K562 (cell line): ENCODE measurements at regions not wholly inside any gene's neighbourhood (a gene's known extent, or its start where the extent isn't known, plus 50 kb on each side); places are given as distances from the start of the nearest gene placed in this dataset.

Source experiments
- ATAC-seq: fragments of 200-7000 bp; cut with Tn5 transposase; 3 replicates; pipeline ENCODE4 v1.9.1; 2020; ENCODE audit warnings: moderate library complexity
- BruUV-seq: library from RNA; stranded (reverse); fragments of 400-500 nt; replicated peaks from 2 replicates; lab custom pipeline; 2021; lab: Mats Ljungman, UMichigan
- CTCF ChIA-PET: fragments of 300-600 bp; formaldehyde crosslinking; extraction: SDS; loops from one replicate; lab custom pipeline; 2021; ENCODE audit warnings: low intra/inter-chr PET ratio; lab: Yijun Ruan, JAX
- POLR2A ChIA-PET: fragments of 300-600, 350-650 bp; sonication (Branson Sonifier 250); formaldehyde crosslinking; extraction: SDS; loops from one replicate; lab custom pipeline; 2021; ENCODE audit warnings: antibody characterized with exemption, inconsistent platforms; lab: Yijun Ruan, JAX
- DNase-seq, 4 experiments: peaks; one replicate each; pipeline versions ENCODE4 v3.0.0 to v3.0.0-alpha.2; 2011 to 2018; ENCODE audit warnings: low spot score in 3 of 4, mixed read lengths in 3 of 4; ENCODE audit errors: extremely low read depth in 1 of 4
- FAIRE-seq: peaks from 2 replicates; lab custom pipeline; 2011; peaks lifted over from hg19 to GRCh38; lab: Jason Lieb, UNC
- H2AFZ ChIP-seq: 2 replicates; pipeline ENCODE4 v1.6.0; 2011; ENCODE audit warnings: low read depth, low read length, control low read depth, inconsistent platforms
- H3K27ac ChIP-seq: fragments of 200-600 bp; 3 replicates; pipeline ENCODE4 v1.8.0; 2011; ENCODE audit warnings: low read depth, mild to moderate bottlenecking, control low read depth, inconsistent platforms, low read length, moderate library complexity, mixed read lengths; ENCODE audit errors: extremely low read depth
- H3K27me3 ChIP-seq, 2 experiments: fragments of 300-600 bp in 1 of 2; 2 replicates in 1 of 2; 3 replicates in 1 of 2; pipeline versions ENCODE4 v1.6.0 to v1.8.0; 2011; ENCODE audit warnings: inconsistent platforms in 2 of 2, low read length in 2 of 2, mild to moderate bottlenecking in 1 of 2, mixed read lengths in 1 of 2, moderate library complexity in 1 of 2; ENCODE audit not compliant: control insufficient read depth in 2 of 2, insufficient read depth in 2 of 2
- H3K36me3 ChIP-seq: fragments of 300-600 bp; 3 replicates; pipeline ENCODE4 v1.8.0; 2011; ENCODE audit warnings: mild to moderate bottlenecking, low read length, inconsistent platforms; ENCODE audit not compliant: control insufficient read depth, insufficient read depth
- H3K4me1 ChIP-seq, 2 experiments: fragments of 200-600 bp in 1 of 2; replicated peaks in 1 of 2; 2 replicates in 1 of 2; 3 replicates in 1 of 2; pipeline versions ENCODE4 v1.5.1 to v1.8.0; 2011; ENCODE audit warnings: inconsistent platforms in 2 of 2, low read length in 2 of 2, mild to moderate bottlenecking in 1 of 2, mixed read lengths in 1 of 2, moderate library complexity in 1 of 2; ENCODE audit not compliant: control insufficient read depth in 2 of 2, insufficient read depth in 2 of 2
- H3K4me2 ChIP-seq: 2 replicates; pipeline ENCODE4 v1.6.1; 2011; ENCODE audit warnings: low read length, control low read depth, inconsistent platforms, mixed read lengths; ENCODE audit not compliant: insufficient read depth
- H3K4me3 ChIP-seq: fragments of 200-600 bp; sonication (generic), shearing (Covaris generic); 2 replicates; pipeline ENCODE4 v1.5.1; 2016; ENCODE audit warnings: control low read depth, inconsistent platforms
- H3K79me2 ChIP-seq: fragments of 200-600 bp; 3 replicates; pipeline ENCODE4 v1.8.0; 2011; ENCODE audit warnings: low read length, inconsistent platforms; ENCODE audit not compliant: control insufficient read depth, insufficient read depth
- H3K9ac ChIP-seq, 2 experiments: 2 replicates each; pipeline versions ENCODE4 v1.6.0 to v1.6.1; 2011; ENCODE audit warnings: low read depth in 2 of 2, low read length in 2 of 2, control low read depth in 1 of 2, inconsistent platforms in 1 of 2, mild to moderate bottlenecking in 1 of 2, mixed read lengths in 1 of 2; ENCODE audit not compliant: insufficient read depth in 1 of 2
- H3K9me1 ChIP-seq: one replicate; pipeline ENCODE4 v1.6.0; 2011; ENCODE audit warnings: inconsistent platforms, mild to moderate bottlenecking, low read length, moderate library complexity; ENCODE audit not compliant: control insufficient read depth, insufficient read depth
- H3K9me3 ChIP-seq: replicated peaks from 2 replicates; pipeline ENCODE4 v1.5.1; 2011; ENCODE audit warnings: low read depth, low read length, inconsistent platforms; ENCODE audit not compliant: control insufficient read depth, insufficient read depth
- H4K20me1 ChIP-seq: replicated peaks from 2 replicates; pipeline ENCODE4 v1.6.1; 2011; ENCODE audit warnings: low read length, inconsistent platforms, mixed read lengths; ENCODE audit not compliant: control insufficient read depth, insufficient read depth
- GABPB2 ChIP-seq: fragments of 250-450 bp; sonication (Bioruptor Pico); conservative IDR thresholded peaks from 2 replicates; pipeline ENCODE4 v1.5.1; 2021; ENCODE audit warnings: mild to moderate bottlenecking
- HDGF ChIP-seq: fragments of 450-650 bp; IDR thresholded peaks from 2 replicates; pipeline ENCODE4 v1.6.1; 2016
- HNRNPLL ChIP-seq: fragments of 200-400 bp; formaldehyde crosslinking; IDR thresholded peaks from 2 replicates; pipeline ENCODE4 v1.6.1; 2017; ENCODE audit warnings: low read length, low read depth, mild to moderate bottlenecking; ENCODE audit not compliant: poor library complexity, severe bottlenecking
- LCOR ChIP-seq: sonication (generic); formaldehyde crosslinking; IDR thresholded peaks from 2 replicates; pipeline ENCODE4 v1.8.0; 2022; ENCODE audit warnings: mild to moderate bottlenecking, missing genetic modification reagents
- PHF8 ChIP-seq: fragments of 200-600 bp; sonication (generic); IDR thresholded peaks from 2 replicates; pipeline ENCODE4 v1.6.1; 2012; ENCODE audit warnings: mixed run types, mild to moderate bottlenecking, inconsistent platforms, low read length, moderate library complexity, borderline replicate concordance
- RB1 ChIP-seq: fragments of 450-650 bp; IDR thresholded peaks from 2 replicates; pipeline ENCODE4 v1.6.1; 2017; ENCODE audit warnings: low read depth, mild to moderate bottlenecking
- RBM14 ChIP-seq: fragments of 200-400 bp; formaldehyde crosslinking; IDR thresholded peaks from 2 replicates; pipeline ENCODE4 v1.6.1; 2018; ENCODE audit warnings: low read depth, mild to moderate bottlenecking, low read length, moderate library complexity, borderline replicate concordance; ENCODE audit not compliant: insufficient read depth
- SMARCE1 ChIP-seq: fragments of 450-650 bp; IDR thresholded peaks from 2 replicates; pipeline ENCODE4 v1.7.1; 2016; ENCODE audit warnings: mild to moderate bottlenecking
- ZKSCAN3 ChIP-seq: fragments of 250-450 bp; sonication (Bioruptor Pico); IDR thresholded peaks from 2 replicates; pipeline ENCODE4 v1.4.0; 2020
- ZNF507 ChIP-seq: conservative IDR thresholded peaks from 2 replicates; pipeline ENCODE4 v1.6.1; 2017; ENCODE audit warnings: missing genetic modification characterization, missing compliant biosample characterization
- WGBS: fragments of 100-300 bp; shearing (Covaris generic); methylation state at CpG from one replicate; pipeline ENCODE4 v1.1.6; 2016; ENCODE audit warnings: low coverage, mixed read lengths; ENCODE audit not compliant: insufficient coverage; ENCODE audit errors: missing lambda C conversion rate; 5-methylcytosine and 5-hydroxymethylcytosine counted together
- in situ Hi-C: fragments of 300-500 bp; cut with MboI; formaldehyde crosslinking; loops from 4 replicates; pipeline ENCODE4 v1.15.0; 2018; ENCODE audit warnings: inconsistent platforms, mixed read lengths
- intact Hi-C: fragments of 100-400 bp; cut with micrococcal nuclease; formaldehyde crosslinking; loops from 2 replicates; pipeline ENCODE4 v1.14.2; 2022
- TF ChIP-seq, protein P1 (sequence below): fragments of 200-800 bp; sonication (Bioruptor generic); IDR thresholded peaks from 2 replicates; pipeline ENCODE4 v1.6.1; 2017; ENCODE audit warnings: missing genetic modification characterization, missing compliant biosample characterization
- TF ChIP-seq, protein P2 (sequence below): fragments of 200-800 bp; sonication (Bioruptor generic); IDR thresholded peaks from 2 replicates; pipeline ENCODE4 v1.6.1; 2016; ENCODE audit warnings: missing genetic modification characterization, missing compliant biosample characterization
- TF ChIP-seq, protein P3 (sequence below): fragments of 450-650 bp; IDR thresholded peaks from 2 replicates; pipeline ENCODE4 v1.7.0; 2016; ENCODE audit warnings: borderline replicate concordance
- TF ChIP-seq, protein P4 (sequence below): fragments of 250-450 bp; sonication (Bioruptor Pico); IDR thresholded peaks from 2 replicates; pipeline ENCODE4 v1.8.0; 2022; ENCODE audit warnings: inconsistent platforms, mild to moderate bottlenecking, moderate library complexity, borderline replicate concordance

DNA sequence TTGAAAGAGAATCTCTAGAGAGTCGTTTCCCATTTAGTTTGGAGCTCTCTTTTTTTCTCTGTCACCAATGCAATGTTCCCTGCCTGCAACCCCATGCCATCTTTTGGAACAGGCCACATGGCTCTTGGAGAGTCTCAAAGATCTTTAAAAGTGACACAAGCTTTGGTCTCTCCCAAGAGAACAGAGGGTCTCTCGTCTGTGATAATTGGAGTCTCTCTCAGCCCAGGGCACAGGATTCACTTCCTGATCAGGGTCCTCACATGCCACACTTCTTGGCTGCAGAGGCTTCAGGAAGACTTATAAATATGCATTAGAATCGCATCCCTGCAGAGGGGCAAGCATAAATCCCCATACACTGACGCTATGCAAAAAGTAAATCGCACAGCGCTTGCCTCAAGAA is 240.5 kb downstream of the IRS2 start:
- no peak for DNase-seq
- no peak overlapping the region for H3K27ac ChIP-seq
- H3K36me3 ChIP-seq = no peaks in the 10 kb centered on the region
- H3K4me1 ChIP-seq = no peaks in the 10 kb centered on the region
- in situ Hi-C loops = no loop called here
- no TSS peak for BruUV-seq
- no peaks in the 10 kb centered on the region for H3K9me3 ChIP-seq
- no peaks in the 10 kb centered on the region for H3K79me2 ChIP-seq
- no peak overlapping the region for H3K4me2 ChIP-seq
- CTCF ChIA-PET = no interaction called here
- 0% methylated on average over 6 of the region's 6 CpGs for WGBS
- FAIRE-seq = no peak
- intact Hi-C loops = no loop called here
- no peaks in the 10 kb centered on the region for H4K20me1 ChIP-seq
- no peak for ATAC-seq
- no peak overlapping the region for H2AFZ ChIP-seq
- no peak overlapping the region for H3K9ac ChIP-seq
- POLR2A ChIA-PET = no interaction called here
- no peak overlapping the region for H3K4me3 ChIP-seq
- H3K9me1 ChIP-seq = no peaks in the 10 kb centered on the region
- no peaks in the 10 kb centered on the region for H3K27me3 ChIP-seq
- no peak for TF ChIP-seq ZKSCAN3
- TF ChIP-seq, protein P1, sequence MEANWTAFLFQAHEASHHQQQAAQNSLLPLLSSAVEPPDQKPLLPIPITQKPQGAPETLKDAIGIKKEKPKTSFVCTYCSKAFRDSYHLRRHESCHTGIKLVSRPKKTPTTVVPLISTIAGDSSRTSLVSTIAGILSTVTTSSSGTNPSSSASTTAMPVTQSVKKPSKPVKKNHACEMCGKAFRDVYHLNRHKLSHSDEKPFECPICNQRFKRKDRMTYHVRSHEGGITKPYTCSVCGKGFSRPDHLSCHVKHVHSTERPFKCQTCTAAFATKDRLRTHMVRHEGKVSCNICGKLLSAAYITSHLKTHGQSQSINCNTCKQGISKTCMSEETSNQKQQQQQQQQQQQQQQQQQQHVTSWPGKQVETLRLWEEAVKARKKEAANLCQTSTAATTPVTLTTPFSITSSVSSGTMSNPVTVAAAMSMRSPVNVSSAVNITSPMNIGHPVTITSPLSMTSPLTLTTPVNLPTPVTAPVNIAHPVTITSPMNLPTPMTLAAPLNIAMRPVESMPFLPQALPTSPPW (CRISPR knock-in tag) = no peak
- TF ChIP-seq ZNF507 = no peak
- TF ChIP-seq, protein P2, sequence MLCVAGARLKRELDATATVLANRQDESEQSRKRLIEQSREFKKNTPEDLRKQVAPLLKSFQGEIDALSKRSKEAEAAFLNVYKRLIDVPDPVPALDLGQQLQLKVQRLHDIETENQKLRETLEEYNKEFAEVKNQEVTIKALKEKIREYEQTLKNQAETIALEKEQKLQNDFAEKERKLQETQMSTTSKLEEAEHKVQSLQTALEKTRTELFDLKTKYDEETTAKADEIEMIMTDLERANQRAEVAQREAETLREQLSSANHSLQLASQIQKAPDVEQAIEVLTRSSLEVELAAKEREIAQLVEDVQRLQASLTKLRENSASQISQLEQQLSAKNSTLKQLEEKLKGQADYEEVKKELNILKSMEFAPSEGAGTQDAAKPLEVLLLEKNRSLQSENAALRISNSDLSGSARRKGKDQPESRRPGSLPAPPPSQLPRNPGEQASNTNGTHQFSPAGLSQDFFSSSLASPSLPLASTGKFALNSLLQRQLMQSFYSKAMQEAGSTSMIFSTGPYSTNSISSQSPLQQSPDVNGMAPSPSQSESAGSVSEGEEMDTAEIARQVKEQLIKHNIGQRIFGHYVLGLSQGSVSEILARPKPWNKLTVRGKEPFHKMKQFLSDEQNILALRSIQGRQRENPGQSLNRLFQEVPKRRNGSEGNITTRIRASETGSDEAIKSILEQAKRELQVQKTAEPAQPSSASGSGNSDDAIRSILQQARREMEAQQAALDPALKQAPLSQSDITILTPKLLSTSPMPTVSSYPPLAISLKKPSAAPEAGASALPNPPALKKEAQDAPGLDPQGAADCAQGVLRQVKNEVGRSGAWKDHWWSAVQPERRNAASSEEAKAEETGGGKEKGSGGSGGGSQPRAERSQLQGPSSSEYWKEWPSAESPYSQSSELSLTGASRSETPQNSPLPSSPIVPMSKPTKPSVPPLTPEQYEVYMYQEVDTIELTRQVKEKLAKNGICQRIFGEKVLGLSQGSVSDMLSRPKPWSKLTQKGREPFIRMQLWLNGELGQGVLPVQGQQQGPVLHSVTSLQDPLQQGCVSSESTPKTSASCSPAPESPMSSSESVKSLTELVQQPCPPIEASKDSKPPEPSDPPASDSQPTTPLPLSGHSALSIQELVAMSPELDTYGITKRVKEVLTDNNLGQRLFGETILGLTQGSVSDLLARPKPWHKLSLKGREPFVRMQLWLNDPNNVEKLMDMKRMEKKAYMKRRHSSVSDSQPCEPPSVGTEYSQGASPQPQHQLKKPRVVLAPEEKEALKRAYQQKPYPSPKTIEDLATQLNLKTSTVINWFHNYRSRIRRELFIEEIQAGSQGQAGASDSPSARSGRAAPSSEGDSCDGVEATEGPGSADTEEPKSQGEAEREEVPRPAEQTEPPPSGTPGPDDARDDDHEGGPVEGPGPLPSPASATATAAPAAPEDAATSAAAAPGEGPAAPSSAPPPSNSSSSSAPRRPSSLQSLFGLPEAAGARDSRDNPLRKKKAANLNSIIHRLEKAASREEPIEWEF (CRISPR knock-in tag) = no peak
- TF ChIP-seq HNRNPLL = no peak
- no peak for TF ChIP-seq SMARCE1
- no peak for TF ChIP-seq HDGF
- TF ChIP-seq, protein P3, sequence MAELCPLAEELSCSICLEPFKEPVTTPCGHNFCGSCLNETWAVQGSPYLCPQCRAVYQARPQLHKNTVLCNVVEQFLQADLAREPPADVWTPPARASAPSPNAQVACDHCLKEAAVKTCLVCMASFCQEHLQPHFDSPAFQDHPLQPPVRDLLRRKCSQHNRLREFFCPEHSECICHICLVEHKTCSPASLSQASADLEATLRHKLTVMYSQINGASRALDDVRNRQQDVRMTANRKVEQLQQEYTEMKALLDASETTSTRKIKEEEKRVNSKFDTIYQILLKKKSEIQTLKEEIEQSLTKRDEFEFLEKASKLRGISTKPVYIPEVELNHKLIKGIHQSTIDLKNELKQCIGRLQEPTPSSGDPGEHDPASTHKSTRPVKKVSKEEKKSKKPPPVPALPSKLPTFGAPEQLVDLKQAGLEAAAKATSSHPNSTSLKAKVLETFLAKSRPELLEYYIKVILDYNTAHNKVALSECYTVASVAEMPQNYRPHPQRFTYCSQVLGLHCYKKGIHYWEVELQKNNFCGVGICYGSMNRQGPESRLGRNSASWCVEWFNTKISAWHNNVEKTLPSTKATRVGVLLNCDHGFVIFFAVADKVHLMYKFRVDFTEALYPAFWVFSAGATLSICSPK = no peak
- no peak for TF ChIP-seq GABPB2 (CRISPR knock-in tag)
- TF ChIP-seq PHF8 = no peak
- TF ChIP-seq, protein P4, sequence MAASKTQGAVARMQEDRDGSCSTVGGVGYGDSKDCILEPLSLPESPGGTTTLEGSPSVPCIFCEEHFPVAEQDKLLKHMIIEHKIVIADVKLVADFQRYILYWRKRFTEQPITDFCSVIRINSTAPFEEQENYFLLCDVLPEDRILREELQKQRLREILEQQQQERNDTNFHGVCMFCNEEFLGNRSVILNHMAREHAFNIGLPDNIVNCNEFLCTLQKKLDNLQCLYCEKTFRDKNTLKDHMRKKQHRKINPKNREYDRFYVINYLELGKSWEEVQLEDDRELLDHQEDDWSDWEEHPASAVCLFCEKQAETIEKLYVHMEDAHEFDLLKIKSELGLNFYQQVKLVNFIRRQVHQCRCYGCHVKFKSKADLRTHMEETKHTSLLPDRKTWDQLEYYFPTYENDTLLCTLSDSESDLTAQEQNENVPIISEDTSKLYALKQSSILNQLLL (CRISPR knock-in tag) = no peak
- no peak for TF ChIP-seq LCOR
- TF ChIP-seq RBM14 = no peak
- TF ChIP-seq RB1 = no peak
